Parathyroid adenoma (tissue), 2 donors: ENCODE measurements at regions not wholly inside any gene's neighbourhood (a gene's known extent, or its start where the extent isn't known, plus 50 kb on each side); places are given as distances from the start of the nearest gene placed in this dataset.
"Not testable (repeated sequence)": the region's sequence is repeated elsewhere in the genome, so short reads cannot be mapped to it uniquely, and the experiment has no call there.

ENCODE experiments used
- H2AFZ ChIP-seq: fragments of 300-600 bp; sonication (generic); one replicate; pipeline ENCODE4 v1.7.0; 2017; ENCODE audit warnings: antibody characterized with exemption, mild to moderate bottlenecking
- H3K27ac ChIP-seq: fragments of 300-600 bp; sonication (generic); one replicate; pipeline ENCODE4 v1.7.0; 2017
- H3K27me3 ChIP-seq: fragments of 300-600 bp; sonication (generic); one replicate; pipeline ENCODE4 v1.7.0; 2017; ENCODE audit warnings: low read length; ENCODE audit not compliant: control insufficient read depth, insufficient read depth
- H3K36me3 ChIP-seq: fragments of 300-600 bp; sonication (generic); one replicate; pipeline ENCODE4 v1.7.0; 2017; ENCODE audit warnings: low read length; ENCODE audit not compliant: control insufficient read depth, insufficient read depth
- H3K4me1 ChIP-seq: fragments of 300-600 bp; sonication (generic); one replicate; pipeline ENCODE4 v1.7.0; 2017; ENCODE audit warnings: control low read depth
- H3K4me2 ChIP-seq: fragments of 300-600 bp; sonication (generic); one replicate; pipeline ENCODE4 v1.7.0; 2017; ENCODE audit warnings: low read length
- H3K4me3 ChIP-seq: fragments of 300-600 bp; sonication (generic); one replicate; pipeline ENCODE4 v1.7.0; 2017; ENCODE audit warnings: low read depth, low read length
- H3K79me2 ChIP-seq: fragments of 300-600 bp; sonication (generic); one replicate; pipeline ENCODE4 v1.7.0; 2017; ENCODE audit warnings: control low read depth
- H3K9ac ChIP-seq: fragments of 300-600 bp; sonication (generic); one replicate; pipeline ENCODE4 v1.7.0; 2017; ENCODE audit warnings: mild to moderate bottlenecking
- H3K9me3 ChIP-seq: fragments of 300-600 bp; sonication (generic); one replicate; pipeline ENCODE4 v1.7.0; 2017; ENCODE audit warnings: low read length; ENCODE audit not compliant: control insufficient read depth
- CTCF ChIP-seq: fragments of 300-600 bp; sonication (generic); IDR thresholded peaks from one replicate; pipeline ENCODE4 v1.7.0; 2017; ENCODE audit warnings: antibody characterized with exemption, mild to moderate bottlenecking
- donor health status: primary hyperparathyroidism.

GRCh38 chr18:1311376-1311775 is 406.7 kb downstream of the ADCYAP1 start:
- Histone ChIP-seq H3K36me3 (no peaks in the 10 kb centered on the region), H2AFZ (no peak overlapping the region), H3K4me1 (no peaks in the 10 kb centered on the region), H3K27me3 (no peaks in the 10 kb centered on the region), H3K4me3 (no peak overlapping the region), H3K9ac (no peak overlapping the region), H3K9me3 (no peaks in the 10 kb centered on the region), H3K79me2 (no peaks in the 10 kb centered on the region), H3K27ac (no peak overlapping the region), H3K4me2 (no peak overlapping the region)
- TF ChIP-seq CTCF: no peak

- H2AFZ ChIP-seq, H3K4me3 ChIP-seq, H3K27me3 ChIP-seq, H3K4me2 ChIP-seq, H3K27ac ChIP-seq, H3K36me3 ChIP-seq, H3K9ac ChIP-seq, H3K79me2 ChIP-seq, H3K4me1 ChIP-seq, H3K9me3 ChIP-seq: not testable (repeated sequence)
Measured at GRCh38 chr18:1335345-1335744, 430.7 kb downstream of the ADCYAP1 start.

GRCh38 chr18:1350931-1351450 is 446.3 kb downstream of the ADCYAP1 start:
- Histone ChIP-seq H3K9ac (no peak overlapping the region), H3K27me3 (no peaks in the 10 kb centered on the region), H3K4me1 (no peaks in the 10 kb centered on the region), H3K36me3 (no peaks in the 10 kb centered on the region), H3K79me2 (no peaks in the 10 kb centered on the region), H3K4me2 (no peak overlapping the region), H3K27ac (no peak overlapping the region), H3K4me3 (no peak overlapping the region), H3K9me3 (no peaks in the 10 kb centered on the region), H2AFZ (no peak overlapping the region)
- no peak for TF ChIP-seq CTCF

- H3K9ac ChIP-seq: no peak overlapping the region
- H3K4me2 ChIP-seq: no peak overlapping the region
- no peaks in the 10 kb centered on the region for H3K27me3 ChIP-seq
- no peaks in the 10 kb centered on the region for H3K79me2 ChIP-seq
- H3K4me1 ChIP-seq: no peaks in the 10 kb centered on the region
- H3K4me3 ChIP-seq: no peak overlapping the region
- no peak for TF ChIP-seq CTCF
- no peaks in the 10 kb centered on the region for H3K9me3 ChIP-seq
- H2AFZ ChIP-seq: no peak overlapping the region
- no peak overlapping the region for H3K27ac ChIP-seq
- H3K36me3 ChIP-seq: no peaks in the 10 kb centered on the region
Measured at GRCh38 chr18:1353025-1353424, 448.4 kb downstream of the ADCYAP1 start.

GRCh38 chr18:1357724-1358123 is 453.1 kb downstream of the ADCYAP1 start:
- H3K4me3 ChIP-seq: no peak overlapping the region
- H3K4me2 ChIP-seq: no peak overlapping the region
- H3K36me3 ChIP-seq: no peaks in the 10 kb centered on the region
- no peaks in the 10 kb centered on the region for H3K27me3 ChIP-seq
- no peak overlapping the region for H2AFZ ChIP-seq
- no peaks in the 10 kb centered on the region for H3K79me2 ChIP-seq
- no peak overlapping the region for H3K27ac ChIP-seq
- H3K4me1 ChIP-seq: no peaks in the 10 kb centered on the region
- no peak overlapping the region for H3K9ac ChIP-seq
- TF ChIP-seq CTCF: no peak
- H3K9me3 ChIP-seq: no peaks in the 10 kb centered on the region
